GM19372 (cell line): ENCODE measurements at regions not wholly inside any gene's neighbourhood (a gene's known extent, or its start where the extent isn't known, plus 50 kb on each side); places are given as distances from the start of the nearest gene placed in this dataset.
"Not testable (repeated sequence)": the region's sequence is repeated elsewhere in the genome, so short reads cannot be mapped to it uniquely, and the experiment has no call there.

Source experiments
- ATAC-seq: cut with Tn5 transposase; IDR thresholded peaks from one replicate; pipeline ENCODE4 v1.9.1; 2021; ENCODE audit warnings: mild to moderate bottlenecking, low read depth, moderate library complexity; ENCODE audit not compliant: unreplicated experiment

GRCh38 chr20:12838261-12838866 lies 170.4 kb upstream of the SPTLC3 start:
- no peak for ATAC-seq

- ATAC-seq: no peak
These were observed 160.9 kb upstream of the SPTLC3 start for GRCh38 chr20:12847872-12848271.

GRCh38 chr20:12849225-12849910 lies 159.4 kb upstream of the SPTLC3 start:
- no peak for ATAC-seq

GRCh38 chr20:12857643-12858042 lies 151.1 kb upstream of the SPTLC3 start:
- not testable (repeated sequence) for ATAC-seq

GRCh38 chr20:12860619-12861247 lies 148.0 kb upstream of the SPTLC3 start:
- ATAC-seq: no peak

GRCh38 chr20:12869669-12870068 lies 139.1 kb upstream of the SPTLC3 start:
- no peak for ATAC-seq

- ATAC-seq: no peak
These were observed 138.2 kb upstream of the SPTLC3 start for GRCh38 chr20:12870588-12870987.

GRCh38 chr20:12874933-12875332 lies 133.8 kb upstream of the SPTLC3 start:
- no peak for ATAC-seq

- no peak for ATAC-seq
These were observed 133.3 kb upstream of the SPTLC3 start for GRCh38 chr20:12875510-12875909.

- no peak for ATAC-seq
These were observed 125.8 kb upstream of the SPTLC3 start for GRCh38 chr20:12882832-12883506.

GRCh38 chr20:12883507-12883885 lies 125.3 kb upstream of the SPTLC3 start:
- ATAC-seq: no peak

GRCh38 chr20:12886618-12887363 lies 122.0 kb upstream of the SPTLC3 start:
- no peak for ATAC-seq

GRCh38 chr20:12891643-12892042 lies 117.1 kb upstream of the SPTLC3 start:
- ATAC-seq: no peak

- ATAC-seq: no peak
These were observed 115.8 kb upstream of the SPTLC3 start for GRCh38 chr20:12893019-12893418.

- ATAC-seq: no peak
These were observed 115.1 kb upstream of the SPTLC3 start for GRCh38 chr20:12893653-12894052.

- ATAC-seq: no peak
These were observed 114.7 kb upstream of the SPTLC3 start for GRCh38 chr20:12894089-12894488.

- no peak for ATAC-seq
These were observed 112.6 kb upstream of the SPTLC3 start for GRCh38 chr20:12896180-12896579.

GRCh38 chr20:12902992-12903391 lies 105.8 kb upstream of the SPTLC3 start:
- ATAC-seq: no peak

- no peak for ATAC-seq
These were observed 102.4 kb upstream of the SPTLC3 start for GRCh38 chr20:12906361-12906760.

GRCh38 chr20:12911372-12911771 lies 97.4 kb upstream of the SPTLC3 start:
- no peak for ATAC-seq
